ENCODE measurements at regions not wholly inside any gene's neighbourhood (a gene's known extent, or its start where the extent isn't known, plus 50 kb on each side); places are given as distances from the start of the nearest gene placed in this dataset.

- no peak for DNase-seq
These were observed 295.8 kb upstream of the PARD3B start for GRCh38 chr2:204249437-204249836.

- no peak for DNase-seq
These were observed 294.6 kb upstream of the PARD3B start for GRCh38 chr2:204250692-204251091.

GRCh38 chr2:204251158-204251997 is 293.9 kb upstream of the PARD3B start:
- DNase-seq = no peak

- no peak for DNase-seq
These were observed 293.3 kb upstream of the PARD3B start for GRCh38 chr2:204251998-204252376.

- no peak for DNase-seq
These were observed 290.2 kb upstream of the PARD3B start for GRCh38 chr2:204255071-204255470.

- no peak for DNase-seq
These were observed 289.7 kb upstream of the PARD3B start for GRCh38 chr2:204255526-204255925.

- no peak for DNase-seq
These were observed 287.5 kb upstream of the PARD3B start for GRCh38 chr2:204257781-204258180.

- DNase-seq = no peak
These were observed 286.4 kb upstream of the PARD3B start for GRCh38 chr2:204258890-204259289.

GRCh38 chr2:204260162-204260877 is 285.0 kb upstream of the PARD3B start:
- DNase-seq = peak; percentile 35 to 43

- no peak for DNase-seq
These were observed 284.4 kb upstream of the PARD3B start for GRCh38 chr2:204260901-204261300.

GRCh38 chr2:204261846-204262245 is 283.4 kb upstream of the PARD3B start:
- no peak for DNase-seq

- DNase-seq = no peak
These were observed 281.2 kb upstream of the PARD3B start for GRCh38 chr2:204264085-204264553.

- no peak for DNase-seq
These were observed 280.6 kb upstream of the PARD3B start for GRCh38 chr2:204264621-204265140.

- no peak for DNase-seq
These were observed 279.5 kb upstream of the PARD3B start for GRCh38 chr2:204265681-204266181.

GRCh38 chr2:204268458-204268857 is 276.8 kb upstream of the PARD3B start:
- no peak for DNase-seq

- DNase-seq = no peak
These were observed 276.3 kb upstream of the PARD3B start for GRCh38 chr2:204268971-204269370.

- DNase-seq = no peak
These were observed 273.2 kb upstream of the PARD3B start for GRCh38 chr2:204272089-204272488.

- DNase-seq = no peak
These were observed 272.5 kb upstream of the PARD3B start for GRCh38 chr2:204272610-204273287.

- no peak for DNase-seq
These were observed 270.8 kb upstream of the PARD3B start for GRCh38 chr2:204274429-204274828.

GRCh38 chr2:204274991-204275390 is 270.3 kb upstream of the PARD3B start:
- no peak for DNase-seq

- no peak for DNase-seq
These were observed 268.0 kb upstream of the PARD3B start for GRCh38 chr2:204277226-204277625.

GRCh38 chr2:204278454-204278853 is 266.8 kb upstream of the PARD3B start:
- DNase-seq = no peak

- no peak for DNase-seq
These were observed 265.5 kb upstream of the PARD3B start for GRCh38 chr2:204279819-204280218.
